Mucosa of rectum (tissue), 2 donors: ENCODE measurements at regions not wholly inside any gene's neighbourhood (a gene's known extent, or its start where the extent isn't known, plus 50 kb on each side); places are given as distances from the start of the nearest gene placed in this dataset.

Experiments
- H3K27ac ChIP-seq, 2 donors: one replicate each; pipeline ENCODE4 v1.7.0; 2013; ENCODE audit warnings: inconsistent platforms in 2 of 2, low read depth in 2 of 2, low read length in 2 of 2
- H3K27me3 ChIP-seq, 2 donors: one replicate each; pipeline ENCODE4 v1.7.0; 2013; ENCODE audit warnings: low read length in 2 of 2; ENCODE audit not compliant: control insufficient read depth in 2 of 2, insufficient read depth in 2 of 2
- H3K36me3 ChIP-seq, 2 donors: one replicate each; pipeline ENCODE4 v1.7.0; 2013; ENCODE audit warnings: low read length in 2 of 2; ENCODE audit not compliant: control insufficient read depth in 2 of 2, insufficient read depth in 2 of 2
- H3K4me1 ChIP-seq, 2 donors: one replicate each; pipeline ENCODE4 v1.7.0; 2013; ENCODE audit warnings: low read length in 2 of 2, mild to moderate bottlenecking in 1 of 2; ENCODE audit not compliant: control insufficient read depth in 2 of 2, insufficient read depth in 2 of 2
- H3K4me3 ChIP-seq, 2 donors: one replicate each; pipeline ENCODE4 v1.7.0; 2013; ENCODE audit warnings: low read length in 2 of 2
- H3K9ac ChIP-seq, 2 donors: one replicate each; pipeline ENCODE4 v1.7.0; 2013; ENCODE audit warnings: low read length in 2 of 2, low read depth in 1 of 2, mild to moderate bottlenecking in 1 of 2
- H3K9me3 ChIP-seq, 2 donors: one replicate each; pipeline ENCODE4 v1.7.0; 2013; ENCODE audit warnings: low read length in 2 of 2; ENCODE audit not compliant: control insufficient read depth in 2 of 2
- donor health status: healthy.
- donor health status: Normal muscosa, but diverticular disease.

DNA sequence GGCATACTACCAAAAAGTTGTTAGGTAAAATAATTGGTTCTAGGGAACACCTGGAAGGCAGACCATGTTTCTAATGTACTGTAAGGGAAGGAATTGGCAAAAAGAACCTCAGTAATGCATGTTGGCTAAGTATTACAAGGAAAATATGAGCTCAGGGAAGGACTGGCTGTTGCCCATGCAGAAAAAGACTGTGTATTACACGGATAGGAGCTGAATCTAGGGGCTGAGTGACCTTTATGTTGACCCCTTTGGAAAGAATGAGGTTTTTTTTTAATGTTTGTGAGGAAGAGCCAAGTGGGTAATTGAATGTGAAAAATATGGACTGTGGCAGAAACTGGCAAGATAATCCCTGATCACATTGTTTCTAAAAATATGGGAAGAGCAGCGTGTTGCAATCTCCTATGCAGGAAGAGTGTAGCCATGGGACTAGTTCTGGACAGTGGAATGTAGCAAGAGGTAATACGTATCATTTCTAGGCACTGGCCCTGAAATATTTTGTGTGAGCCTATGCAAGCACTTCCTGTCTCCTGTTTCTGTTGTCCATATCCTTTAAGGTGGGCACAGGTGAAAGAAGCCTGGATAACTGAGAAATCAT lies 95.1 kb upstream of the CNTNAP4 start:
- Histone ChIP-seq H3K36me3 (no peaks in the 10 kb centered on the region), H3K4me3 (no peak overlapping the region), H3K9ac (no peak overlapping the region), H3K27me3 (no peaks in the 10 kb centered on the region), H3K4me1 (no peaks in the 10 kb centered on the region), H3K9me3 (no peaks in the 10 kb centered on the region), H3K27ac (no peak overlapping the region)

DNA sequence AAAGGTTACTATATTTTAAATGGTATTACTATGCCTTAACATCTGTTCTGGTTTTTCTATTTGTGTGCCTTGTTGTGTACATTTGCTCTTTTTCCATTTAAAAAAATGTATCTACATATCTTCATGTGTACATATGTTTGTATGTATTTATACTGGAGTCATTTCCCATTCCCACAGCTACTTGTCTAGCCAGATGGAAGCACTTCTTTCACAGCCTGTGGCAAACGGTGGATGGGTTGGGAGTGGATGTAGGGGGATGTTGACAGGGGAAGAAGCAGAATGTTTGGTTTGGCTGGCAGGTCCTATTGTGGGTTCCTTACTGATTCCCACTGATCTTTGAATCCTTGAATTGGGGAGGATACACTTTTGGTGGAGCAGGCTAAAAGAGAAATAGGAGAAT lies 93.6 kb upstream of the CNTNAP4 start:
- no peaks in the 10 kb centered on the region for H3K9me3 ChIP-seq
- H3K36me3 ChIP-seq: no peaks in the 10 kb centered on the region
- H3K9ac ChIP-seq: no peak overlapping the region
- no peak overlapping the region for H3K27ac ChIP-seq
- H3K4me1 ChIP-seq: no peaks in the 10 kb centered on the region
- no peaks in the 10 kb centered on the region for H3K27me3 ChIP-seq
- H3K4me3 ChIP-seq: no peak overlapping the region

GRCh38 chr16:76190057-76190456 lies 87.1 kb upstream of the CNTNAP4 start:
- Histone ChIP-seq H3K9me3 (no peaks in the 10 kb centered on the region), H3K36me3 (no peaks in the 10 kb centered on the region), H3K27ac (no peak overlapping the region), H3K4me3 (no peak overlapping the region), H3K9ac (no peak overlapping the region), H3K27me3 (no peaks in the 10 kb centered on the region), H3K4me1 (no peaks in the 10 kb centered on the region)

DNA sequence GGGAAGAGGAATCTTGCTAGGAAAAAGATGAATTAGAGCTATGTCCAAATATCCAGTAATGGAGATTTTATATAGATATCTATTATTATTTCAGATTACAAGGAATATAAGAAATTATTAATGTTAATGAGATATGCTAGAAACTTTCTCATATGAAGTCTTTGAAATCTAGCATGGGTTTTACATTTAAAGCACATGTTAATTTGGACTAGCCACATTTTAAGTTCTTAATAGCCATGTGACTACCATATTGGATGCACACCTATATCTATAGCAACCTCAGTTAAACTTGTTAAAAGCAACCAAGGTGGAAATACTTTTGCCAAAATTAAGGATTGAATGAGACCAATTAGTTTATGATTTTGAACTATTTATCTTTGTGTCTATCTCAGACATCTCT lies 86.7 kb upstream of the CNTNAP4 start:
- H3K4me3 ChIP-seq: no peak overlapping the region
- H3K27me3 ChIP-seq: no peaks in the 10 kb centered on the region
- no peaks in the 10 kb centered on the region for H3K9me3 ChIP-seq
- H3K4me1 ChIP-seq: no peaks in the 10 kb centered on the region
- no peak overlapping the region for H3K9ac ChIP-seq
- no peak overlapping the region for H3K27ac ChIP-seq
- no peaks in the 10 kb centered on the region for H3K36me3 ChIP-seq

DNA sequence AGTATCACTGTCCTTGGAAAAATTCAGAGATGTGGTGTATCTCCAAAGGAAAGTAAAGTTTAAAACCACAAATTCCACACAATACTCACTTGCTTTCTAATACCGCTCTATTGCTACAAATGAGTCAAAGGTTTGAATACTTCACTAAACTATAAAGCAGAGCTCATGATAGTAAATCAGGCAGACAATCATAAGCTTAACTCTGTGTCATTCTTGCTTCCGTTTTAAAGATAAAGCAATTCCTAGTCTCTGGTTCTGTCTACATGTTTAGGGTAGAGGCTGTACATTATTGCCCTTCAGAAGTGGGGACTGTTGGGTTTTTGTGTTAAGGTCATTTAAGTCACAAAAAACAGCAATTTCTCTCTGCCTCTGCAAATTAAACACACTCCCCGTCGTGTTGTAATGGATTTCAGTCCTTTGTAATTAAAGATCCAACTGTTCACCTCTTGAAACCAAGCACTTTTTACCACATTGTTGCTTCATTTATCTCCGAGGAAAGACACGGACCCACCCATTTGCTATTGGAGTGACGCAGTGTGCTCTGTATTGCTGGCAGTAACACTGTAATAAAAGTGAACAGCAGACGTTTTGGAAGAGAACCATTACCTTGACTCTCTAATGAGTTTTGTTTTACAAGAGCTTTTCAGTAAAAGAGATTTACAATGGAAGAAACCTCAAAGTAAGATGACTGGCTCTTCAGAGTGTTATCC lies 83.1 kb upstream of the CNTNAP4 start:
- Histone ChIP-seq H3K4me1 (no peaks in the 10 kb centered on the region), H3K27ac (no peak overlapping the region), H3K9ac (no peak overlapping the region), H3K36me3 (no peaks in the 10 kb centered on the region), H3K4me3 (no peak overlapping the region), H3K27me3 (no peaks in the 10 kb centered on the region), H3K9me3 (no peaks in the 10 kb centered on the region)

- H3K4me3 ChIP-seq: no peak overlapping the region
Measured at GRCh38 chr16:76194616-76195015, 82.6 kb upstream of the CNTNAP4 start.

GRCh38 chr16:76195056-76195455 lies 82.1 kb upstream of the CNTNAP4 start:
- H3K27ac ChIP-seq: no peak overlapping the region

More at GRCh38 chr16:76194616-76195015, 82.6 kb upstream of the CNTNAP4 start:
- Histone ChIP-seq H3K27ac (no peak overlapping the region), H3K27me3 (no peaks in the 10 kb centered on the region), H3K9me3 (no peaks in the 10 kb centered on the region), H3K4me1 (no peaks in the 10 kb centered on the region), H3K9ac (no peak overlapping the region), H3K36me3 (no peaks in the 10 kb centered on the region)

DNA sequence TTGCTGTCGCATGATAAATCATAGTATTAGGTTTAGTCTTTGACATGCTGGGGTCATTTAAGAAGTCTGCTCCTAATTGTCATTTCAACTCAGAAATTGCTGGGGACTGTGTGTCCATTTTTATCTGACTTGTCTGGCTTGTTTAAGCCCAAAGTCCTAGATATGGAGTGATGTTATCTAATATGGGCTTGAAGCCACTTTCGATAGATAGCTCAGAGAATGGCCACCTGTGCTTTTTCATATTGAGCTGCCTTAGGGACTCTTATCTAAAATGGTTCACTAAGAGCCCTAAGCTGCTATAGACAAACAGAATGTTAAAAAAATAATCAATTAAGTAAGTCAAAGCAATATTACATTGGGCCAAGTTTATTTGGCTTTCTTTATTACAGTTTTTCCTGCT lies 81.6 kb upstream of the CNTNAP4 start:
- Histone ChIP-seq H3K9me3 (no peaks in the 10 kb centered on the region), H3K9ac (no peak overlapping the region), H3K4me1 (no peaks in the 10 kb centered on the region), H3K4me3 (no peak overlapping the region), H3K27me3 (no peaks in the 10 kb centered on the region), H3K27ac (no peak overlapping the region), H3K36me3 (no peaks in the 10 kb centered on the region)

More at GRCh38 chr16:76195056-76195455, 82.1 kb upstream of the CNTNAP4 start:
- H3K9me3 ChIP-seq: no peaks in the 10 kb centered on the region
- H3K36me3 ChIP-seq: no peaks in the 10 kb centered on the region
- H3K4me1 ChIP-seq: no peaks in the 10 kb centered on the region
- no peak overlapping the region for H3K4me3 ChIP-seq
- no peak overlapping the region for H3K9ac ChIP-seq
- no peaks in the 10 kb centered on the region for H3K27me3 ChIP-seq

- H3K27me3 ChIP-seq: no peaks in the 10 kb centered on the region
- H3K4me3 ChIP-seq: no peak overlapping the region
- no peak overlapping the region for H3K27ac ChIP-seq
- H3K9me3 ChIP-seq: no peaks in the 10 kb centered on the region
- H3K36me3 ChIP-seq: no peaks in the 10 kb centered on the region
- H3K9ac ChIP-seq: no peak overlapping the region
- H3K4me1 ChIP-seq: no peaks in the 10 kb centered on the region
Measured at GRCh38 chr16:76197900-76198299, 79.3 kb upstream of the CNTNAP4 start.

DNA sequence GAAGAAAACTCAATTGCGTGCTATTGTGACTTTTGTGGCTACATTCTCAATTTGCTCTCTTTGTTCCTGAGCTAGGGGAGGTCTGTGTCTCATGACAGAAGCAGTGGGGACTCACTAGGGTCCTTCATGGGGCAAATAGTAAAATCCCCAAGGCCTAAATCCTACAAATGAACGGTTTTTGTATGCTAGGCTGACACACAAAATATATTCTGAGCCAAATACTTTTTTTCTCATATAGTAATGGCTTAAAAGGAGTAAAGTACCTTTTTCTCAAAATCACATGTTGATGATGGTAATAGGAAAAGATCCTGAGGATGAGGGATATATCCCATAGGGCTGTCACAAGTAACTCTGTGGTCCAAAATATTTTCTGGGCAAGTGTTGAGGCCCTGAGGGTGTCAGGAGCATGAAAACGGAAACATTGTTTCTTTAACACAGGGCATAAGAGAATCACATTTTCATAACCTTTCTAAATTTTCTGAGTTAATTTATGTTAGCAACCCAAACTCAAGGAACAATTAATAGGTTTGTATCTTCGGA lies 77.5 kb upstream of the CNTNAP4 start:
- no peak overlapping the region for H3K27ac ChIP-seq
- H3K4me1 ChIP-seq: no peaks in the 10 kb centered on the region
- no peaks in the 10 kb centered on the region for H3K36me3 ChIP-seq
- no peak overlapping the region for H3K9ac ChIP-seq
- no peaks in the 10 kb centered on the region for H3K9me3 ChIP-seq
- H3K27me3 ChIP-seq: no peaks in the 10 kb centered on the region
- H3K4me3 ChIP-seq: no peak overlapping the region
